GM12878 (cell line): ENCODE measurements at regions not wholly inside any gene's neighbourhood (a gene's known extent, or its start where the extent isn't known, plus 50 kb on each side); places are given as distances from the start of the nearest gene placed in this dataset.

ENCODE experiments used
- ATAC-seq: fragments of 200-7000 bp; cut with Tn5 transposase; 3 replicates; pipeline ENCODE4 v1.9.1; 2020; ENCODE audit warnings: mild to moderate bottlenecking, moderate library complexity
- BruUV-seq: library from RNA; stranded (reverse); fragments of 400-500 nt; replicated peaks from 2 replicates; lab custom pipeline; 2021; lab: Mats Ljungman, UMichigan
- CTCF ChIA-PET: fragments of 300-600 bp; sonication (Branson Sonifier 250); formaldehyde crosslinking; extraction: SDS; loops from one replicate; lab custom pipeline; 2021; ENCODE audit warnings: inconsistent platforms; lab: Yijun Ruan, JAX
- POLR2A ChIA-PET: fragments of 350-600 bp; formaldehyde crosslinking; extraction: SDS; loops from one replicate; lab custom pipeline; 2021; ENCODE audit warnings: inconsistent platforms; lab: Charles Lee
- RAD21 ChIA-PET: fragments of 300-600 bp; sonication (Branson Sonifier 250); formaldehyde crosslinking; loops from one replicate; lab custom pipeline; 2023; ENCODE audit warnings: antibody characterized with exemption; ENCODE audit not compliant: unreplicated experiment; lab: Charles Lee
- SMC1A ChIA-PET: fragments of 300-600 bp; sonication (Branson Sonifier 250); formaldehyde crosslinking; loops from one replicate; lab custom pipeline; 2023; ENCODE audit not compliant: unreplicated experiment, uncharacterized antibody; lab: Charles Lee
- DNase-seq: peaks from one replicate; pipeline ENCODE4 v3.0.0-alpha.2; 2011; ENCODE audit warnings: low read depth, low spot score
- FAIRE-seq: peaks from 3 replicates; lab custom pipeline; 2011; peaks lifted over from hg19 to GRCh38; lab: Jason Lieb, UNC
- H2AFZ ChIP-seq: 2 replicates; pipeline ENCODE4 v1.6.0; 2011; ENCODE audit warnings: low read depth, low read length, control low read depth; ENCODE audit not compliant: control insufficient read depth
- H3K27ac ChIP-seq: 2 replicates; pipeline ENCODE4 v1.5.1; 2011; ENCODE audit warnings: control low read depth; ENCODE audit not compliant: control insufficient read depth, insufficient read depth
- H3K27me3 ChIP-seq, 2 experiments: replicated peaks in 1 of 2; 2 replicates each; pipeline versions ENCODE4 v1.6.0 to v1.6.1; 2011; ENCODE audit warnings: low read length in 1 of 2; ENCODE audit not compliant: control insufficient read depth in 2 of 2, insufficient read depth in 2 of 2
- H3K36me3 ChIP-seq, 2 experiments: 2 replicates each; pipeline ENCODE4 v1.5.1; 2011; ENCODE audit warnings: low read length in 1 of 2; ENCODE audit not compliant: control insufficient read depth in 2 of 2, insufficient read depth in 2 of 2
- H3K4me1 ChIP-seq: 2 replicates; pipeline ENCODE4 v1.6.1; 2011; ENCODE audit warnings: mild to moderate bottlenecking, low read length, moderate library complexity, mixed read lengths; ENCODE audit not compliant: control insufficient read depth, insufficient read depth
- H3K4me2 ChIP-seq: 2 replicates; pipeline ENCODE4 v1.6.0; 2011; ENCODE audit warnings: control low read depth; ENCODE audit not compliant: control insufficient read depth, insufficient read depth
- H3K4me3 ChIP-seq: fragments of 200-600 bp; sonication (generic); 2 replicates; pipeline ENCODE4 v1.5.1; 2016
- H3K79me2 ChIP-seq: 2 replicates; pipeline ENCODE4 v1.6.0; 2011; ENCODE audit warnings: low read length; ENCODE audit not compliant: control insufficient read depth, insufficient read depth
- H3K9ac ChIP-seq: 2 replicates; pipeline ENCODE4 v1.8.0; 2011; ENCODE audit warnings: low read length, control low read depth, mixed read lengths; ENCODE audit not compliant: control insufficient read depth, insufficient read depth
- H3K9me3 ChIP-seq: replicated peaks from 3 replicates; pipeline ENCODE4 v1.5.1; 2011; ENCODE audit warnings: mild to moderate bottlenecking, low read length; ENCODE audit not compliant: control insufficient read depth, insufficient read depth
- H4K20me1 ChIP-seq: 2 replicates; pipeline ENCODE4 v1.6.0; 2011; ENCODE audit not compliant: control insufficient read depth, insufficient read depth
- ATF2 ChIP-seq: IDR thresholded peaks from 2 replicates; pipeline ENCODE4 v1.6.1; 2012; ENCODE audit warnings: low read length, inconsistent platforms
- BCL11A ChIP-seq: IDR thresholded peaks from 2 replicates; pipeline ENCODE4 v1.6.1; 2011; ENCODE audit warnings: low read depth, low read length
- CREM ChIP-seq: IDR thresholded peaks from 2 replicates; pipeline ENCODE4 v1.6.1; 2014; ENCODE audit warnings: antibody characterized with exemption, low read depth
- E4F1 ChIP-seq: fragments of 450-650 bp; IDR thresholded peaks from 2 replicates; pipeline ENCODE4 v1.6.1; 2018; ENCODE audit warnings: borderline replicate concordance, mild to moderate bottlenecking; ENCODE audit not compliant: partially characterized antibody
- EED ChIP-seq: sonication (generic); IDR thresholded peaks from 2 replicates; pipeline ENCODE4 v1.6.1; 2016; ENCODE audit warnings: antibody characterized with exemption, low read depth
- HDGF ChIP-seq: fragments of 450-650 bp; IDR thresholded peaks from 2 replicates; pipeline ENCODE4 v1.6.1; 2016; ENCODE audit warnings: antibody characterized with exemption
- LARP7 ChIP-seq: fragments of 450-650 bp; IDR thresholded peaks from 2 replicates; pipeline ENCODE4 v1.6.1; 2017; ENCODE audit warnings: mild to moderate bottlenecking
- NR2C2 ChIP-seq: IDR thresholded peaks from 2 replicates; pipeline ENCODE4 v1.6.1; 2011; ENCODE audit warnings: borderline replicate concordance, low read depth; ENCODE audit not compliant: control insufficient read depth, insufficient read length
- NR2F1 ChIP-seq: fragments of 450-650 bp; conservative IDR thresholded peaks from 2 replicates; pipeline ENCODE4 v1.6.1; 2017; ENCODE audit warnings: mild to moderate bottlenecking
- PBX3 ChIP-seq: IDR thresholded peaks from 2 replicates; pipeline ENCODE4 v1.6.1; 2011; ENCODE audit warnings: mild to moderate bottlenecking, low read depth, low read length, moderate library complexity; ENCODE audit not compliant: insufficient replicate concordance
- PRDM15 ChIP-seq: fragments of 450-650 bp; formaldehyde crosslinking; IDR thresholded peaks from 2 replicates; pipeline ENCODE4 v1.4.0; 2020; ENCODE audit warnings: mild to moderate bottlenecking, moderate library complexity
- RAD51 ChIP-seq: fragments of 450-650 bp; IDR thresholded peaks from 2 replicates; pipeline ENCODE4 v1.6.1; 2016; ENCODE audit warnings: moderate library complexity, mild to moderate bottlenecking, inconsistent platforms
- SIX5 ChIP-seq: IDR thresholded peaks from 2 replicates; pipeline ENCODE4 v1.6.1; 2011; ENCODE audit warnings: mild to moderate bottlenecking, low read depth, low read length, moderate library complexity; ENCODE audit not compliant: severe bottlenecking
- SMARCA5 ChIP-seq: fragments of 450-650 bp; IDR thresholded peaks from 2 replicates; pipeline ENCODE4 v1.6.1; 2017; ENCODE audit warnings: mild to moderate bottlenecking
- YY1 ChIP-seq: IDR thresholded peaks from 2 replicates; pipeline ENCODE4 v1.6.1; 2011; ENCODE audit warnings: low read depth, mild to moderate bottlenecking, low read length
- ZZZ3 ChIP-seq: IDR thresholded peaks from 2 replicates; pipeline ENCODE4 v1.6.1; 2011; ENCODE audit warnings: low read depth; ENCODE audit not compliant: control insufficient read depth, insufficient read length
- WGBS: methylation state at CpG from one replicate; pipeline ENCODE4 v1.1.6; 2016; ENCODE audit warnings: low lambda C conversion rate; ENCODE audit not compliant: insufficient replicate concordance, insufficient coverage; ENCODE audit errors: missing lambda C conversion rate; 5-methylcytosine and 5-hydroxymethylcytosine counted together
- in situ Hi-C: fragments of 300-500 bp; cut with MboI; formaldehyde crosslinking; loops from 9 replicates; pipeline ENCODE4 v1.14.3; 2018; ENCODE audit warnings: mixed read lengths
- intact Hi-C: fragments of 100-400 bp; cut with micrococcal nuclease; formaldehyde crosslinking; loops from one replicate; pipeline ENCODE4 v1.14.2; 2022; ENCODE audit not compliant: unreplicated experiment

GRCh38 chr2:105458076-105458475 lies 59.2 kb upstream of the FHL2 start:
- H3K27ac ChIP-seq = no peak overlapping the region
- H3K36me3 ChIP-seq = no peaks in the 10 kb centered on the region
- WGBS = 45% methylated on average over 6 of the region's 6 CpGs
- no peak overlapping the region for H3K4me3 ChIP-seq
- H3K9ac ChIP-seq = no peak overlapping the region
- no peak for ATAC-seq
- FAIRE-seq = no peak
- ChIA-PET SMC1A (no interaction called here), CTCF (interaction anchor here (0.7 kb wide), 1 partner anchor 133 kb away, joined by 3 read pairs; no protein-coding TSS in a partner anchor), POLR2A (no interaction called here), RAD21 (no interaction called here)
- H3K4me1 ChIP-seq = no peaks in the 10 kb centered on the region
- H3K79me2 ChIP-seq = no peaks in the 10 kb centered on the region
- in situ Hi-C loops (no loop called here), intact Hi-C loops (no loop called here)
- no peak overlapping the region for H3K4me2 ChIP-seq
- H4K20me1 ChIP-seq = no peaks in the 10 kb centered on the region
- no peak for DNase-seq
- no peaks in the 10 kb centered on the region; a peak in 1 of 4 replicates for H3K27me3 ChIP-seq
- TF ChIP-seq BCL11A = no peak
- TF ChIP-seq ZZZ3 = no peak
- no peak for TF ChIP-seq SIX5
- TF ChIP-seq HDGF = no peak
- TF ChIP-seq LARP7 = no peak
- no peak for TF ChIP-seq NR2F1
- TF ChIP-seq CREM = no peak
- no peak for TF ChIP-seq PBX3
- no peak for TF ChIP-seq RAD51
- TF ChIP-seq PRDM15 (CRISPR knock-in tag) = no peak
- no peak for TF ChIP-seq EED
- no peak for TF ChIP-seq SMARCA5
- TF ChIP-seq E4F1 = no peak
- no peak for TF ChIP-seq NR2C2
- TF ChIP-seq YY1 = no peak
- TF ChIP-seq ATF2 = no peak
- H3K9me3 ChIP-seq = no peaks in the 10 kb centered on the region
- H2AFZ ChIP-seq = no peak overlapping the region
- BruUV-seq = no TSS peak
